Activated naive CD8-positive, alpha-beta T cell treated with anti-CD3 and anti-CD28 coated beads, Interleukin-2, amount 50 U/mL, for 24 hours (primary cell): ENCODE measurements at regions not wholly inside any gene's neighbourhood (a gene's known extent, or its start where the extent isn't known, plus 50 kb on each side); places are given as distances from the start of the nearest gene placed in this dataset.

Source experiments
- ATAC-seq: fragments of 150-1000 bp; cut with Tn5 transposase; one replicate; pipeline ENCODE4 v1.10.0; 2021
- DNase-seq: peaks from one replicate; pipeline ENCODE4 v3.0.0; 2021
- H3K27ac Mint-ChIP-seq: one replicate; pipeline ENCODE4 v1.8.0; 2021; ENCODE audit warnings: mild to moderate bottlenecking, mixed read lengths
- H3K27me3 Mint-ChIP-seq: one replicate; pipeline ENCODE4 v1.8.0; 2021; ENCODE audit warnings: mixed read lengths
- H3K36me3 Mint-ChIP-seq: one replicate; pipeline ENCODE4 v1.8.0; 2021; ENCODE audit warnings: low read depth, mixed read lengths
- H3K4me1 Mint-ChIP-seq: one replicate; pipeline ENCODE4 v1.8.0; 2021; ENCODE audit warnings: mixed read lengths
- H3K4me3 Mint-ChIP-seq: one replicate; pipeline ENCODE4 v1.8.0; 2021; ENCODE audit warnings: mild to moderate bottlenecking, moderate library complexity, mixed read lengths
- H3K9me3 Mint-ChIP-seq: one replicate; pipeline ENCODE4 v1.8.0; 2021; ENCODE audit warnings: mixed read lengths

DNA sequence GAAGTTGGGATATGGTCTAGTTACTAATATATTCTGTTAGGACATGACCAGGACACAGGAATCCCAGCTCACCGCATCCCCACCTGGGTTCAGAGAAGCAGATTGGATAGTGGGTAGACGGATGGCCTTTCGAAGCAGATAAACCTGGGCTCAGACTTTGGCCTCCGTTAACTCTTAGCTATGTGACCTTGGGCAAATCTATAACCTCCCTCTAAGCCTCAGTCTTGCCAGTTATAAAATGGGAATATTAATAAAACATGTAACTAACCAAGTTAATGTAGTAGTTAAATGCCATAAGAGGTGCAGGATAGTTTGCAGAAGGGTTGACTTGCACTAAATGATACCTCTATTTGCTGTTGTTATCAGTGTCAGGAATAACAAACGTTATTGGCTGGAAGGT, 127.6 kb upstream of the JCAD start:
- no peaks in the 10 kb centered on the region for H3K4me1 Mint-ChIP-seq
- H3K27me3 Mint-ChIP-seq, result no peaks in the 10 kb centered on the region

DNA sequence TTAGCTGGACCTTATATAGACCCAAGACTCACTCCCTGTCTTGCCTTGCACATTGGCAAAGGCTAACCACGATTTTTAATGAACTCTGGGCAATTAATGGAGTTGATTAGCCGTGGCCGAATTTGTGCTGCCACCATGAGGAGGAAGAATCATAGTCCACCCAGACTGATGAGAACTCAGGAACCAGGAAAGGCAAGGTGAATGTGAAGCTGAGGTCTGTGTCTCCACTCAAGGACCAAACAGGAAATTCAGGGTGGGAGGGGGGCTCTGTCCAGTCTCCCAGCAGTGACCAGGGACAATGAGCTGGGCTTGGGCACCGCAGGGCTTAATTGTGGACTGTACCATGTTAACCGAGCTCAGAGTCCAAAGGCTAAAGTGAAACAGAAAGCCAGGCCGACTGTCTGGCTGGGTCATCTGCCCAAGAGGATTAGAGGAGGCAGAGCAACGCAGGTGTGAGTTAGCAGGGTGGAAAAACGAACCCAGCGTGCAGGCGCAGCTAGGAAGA, 127.0 kb upstream of the JCAD start:
- Mint-ChIP-seq H3K27ac (no peak overlapping the region), H3K4me1 (no peaks in the 10 kb centered on the region), H3K9me3 (no peaks in the 10 kb centered on the region), H3K4me3 (no peak overlapping the region), H3K27me3 (no peaks in the 10 kb centered on the region), H3K36me3 (no peaks in the 10 kb centered on the region)
- DNase-seq, result no peak
- ATAC-seq, result no peak

More for the DNA sequence above, 127.6 kb upstream of the JCAD start:
- no peaks in the 10 kb centered on the region for H3K36me3 Mint-ChIP-seq
- H3K9me3 Mint-ChIP-seq, result no peaks in the 10 kb centered on the region
- H3K4me3 Mint-ChIP-seq, result no peak overlapping the region
- ATAC-seq, result no peak
- no peak for DNase-seq
- H3K27ac Mint-ChIP-seq, result no peak overlapping the region

DNA sequence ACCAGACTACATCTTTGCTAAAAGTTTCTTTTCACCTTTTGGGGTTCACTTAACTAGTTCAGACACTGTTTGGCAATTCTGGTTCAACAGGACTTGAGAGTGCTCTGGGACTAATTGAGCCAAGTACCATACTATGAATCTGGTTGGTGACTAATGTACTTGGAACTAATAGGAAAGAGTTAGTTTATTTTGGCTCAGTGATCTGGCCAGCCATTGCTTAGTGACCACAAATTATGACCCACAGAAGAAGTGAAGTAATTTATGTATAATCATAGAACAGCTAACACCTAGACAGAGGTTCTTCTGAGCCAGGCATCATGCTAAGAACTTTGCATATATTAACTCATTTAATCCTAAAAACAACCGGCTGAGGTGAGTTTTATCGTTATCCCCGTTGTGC, 126.5 kb upstream of the JCAD start:
- no peak for ATAC-seq
- Mint-ChIP-seq H3K4me3 (no peak overlapping the region), H3K27ac (no peak overlapping the region), H3K9me3 (no peaks in the 10 kb centered on the region), H3K27me3 (no peaks in the 10 kb centered on the region), H3K36me3 (no peaks in the 10 kb centered on the region), H3K4me1 (no peaks in the 10 kb centered on the region)
- no peak for DNase-seq

DNA sequence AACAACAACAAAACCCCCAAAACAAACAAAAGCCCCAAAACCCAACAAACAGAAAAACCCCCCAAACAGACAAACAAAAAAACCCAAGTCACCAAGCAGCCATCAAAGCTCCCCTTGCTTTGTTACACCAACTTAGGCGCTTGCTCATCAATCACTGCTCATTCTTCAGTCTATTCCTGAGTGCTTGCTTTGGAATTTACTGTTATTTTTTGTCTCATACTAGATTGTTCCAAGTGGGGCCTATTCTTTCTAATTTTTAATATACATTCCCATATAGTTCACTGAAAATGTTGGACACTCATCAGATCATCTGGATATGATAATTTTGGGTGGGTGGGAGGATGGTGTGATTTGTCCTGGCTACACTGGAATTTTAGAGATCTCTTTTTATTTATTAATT, 126.0 kb upstream of the JCAD start:
- no peak for DNase-seq
- ATAC-seq, result no peak
- Mint-ChIP-seq H3K4me3 (no peak overlapping the region), H3K27ac (no peak overlapping the region), H3K9me3 (no peaks in the 10 kb centered on the region), H3K27me3 (no peaks in the 10 kb centered on the region), H3K4me1 (no peaks in the 10 kb centered on the region), H3K36me3 (no peaks in the 10 kb centered on the region)

DNA sequence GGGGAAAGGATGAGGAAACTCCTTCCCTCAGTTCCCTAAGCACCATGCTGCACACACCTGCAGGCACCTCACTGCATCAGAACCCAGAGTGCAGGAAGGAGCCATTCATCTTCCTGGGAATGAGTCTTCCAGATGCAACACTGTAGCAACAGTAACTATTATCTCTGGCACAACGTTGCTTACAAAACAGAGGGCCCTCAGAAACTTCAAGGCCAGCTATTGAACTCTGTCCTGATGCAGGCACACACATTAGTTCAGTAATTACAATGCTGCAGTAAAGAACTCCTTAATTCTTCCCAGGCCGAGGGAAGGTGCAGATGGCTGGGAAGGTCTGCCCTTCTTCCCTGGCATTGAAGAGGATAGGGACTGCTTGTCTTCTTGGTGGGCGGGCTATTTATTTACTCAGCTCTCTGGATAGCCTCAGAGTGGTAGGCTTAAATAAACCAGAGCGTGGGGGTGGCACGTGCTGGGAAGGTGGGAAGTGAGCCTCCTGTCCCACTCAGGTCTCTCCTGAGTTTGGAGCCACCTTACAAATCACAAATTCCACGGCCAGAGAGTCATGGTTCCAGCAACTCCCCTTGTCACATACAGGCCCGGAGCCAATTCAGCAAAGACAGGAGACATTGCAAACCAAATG, 125.1 kb upstream of the JCAD start:
- ATAC-seq (no peak), DNase-seq (no peak)
- Mint-ChIP-seq H3K4me1 (no peaks in the 10 kb centered on the region), H3K4me3 (no peak overlapping the region), H3K36me3 (no peaks in the 10 kb centered on the region), H3K27me3 (no peaks in the 10 kb centered on the region), H3K9me3 (no peaks in the 10 kb centered on the region), H3K27ac (no peak overlapping the region)

DNA sequence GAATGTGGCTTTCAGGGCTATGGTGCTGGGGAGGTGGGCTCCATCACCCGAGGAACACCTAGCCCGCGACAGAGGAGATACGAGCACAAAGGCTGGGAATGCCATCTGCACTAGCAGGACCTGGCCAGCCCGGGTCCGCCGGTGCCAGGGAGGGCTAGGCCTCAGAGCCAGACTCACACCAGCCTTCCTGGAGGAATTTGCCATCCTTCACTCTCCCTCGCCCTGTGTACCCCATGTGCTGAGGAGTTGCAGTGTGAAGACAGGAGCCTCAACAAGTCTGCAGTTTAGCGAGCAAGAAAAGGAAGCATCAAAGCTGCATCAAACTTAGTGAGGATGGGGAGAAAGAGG, 123.6 kb upstream of the JCAD start:
- Mint-ChIP-seq H3K36me3 (no peaks in the 10 kb centered on the region), H3K4me3 (no peak overlapping the region), H3K4me1 (no peaks in the 10 kb centered on the region), H3K9me3 (no peaks in the 10 kb centered on the region), H3K27me3 (no peaks in the 10 kb centered on the region), H3K27ac (no peak overlapping the region)
- DNase-seq (no peak), ATAC-seq (no peak)

DNA sequence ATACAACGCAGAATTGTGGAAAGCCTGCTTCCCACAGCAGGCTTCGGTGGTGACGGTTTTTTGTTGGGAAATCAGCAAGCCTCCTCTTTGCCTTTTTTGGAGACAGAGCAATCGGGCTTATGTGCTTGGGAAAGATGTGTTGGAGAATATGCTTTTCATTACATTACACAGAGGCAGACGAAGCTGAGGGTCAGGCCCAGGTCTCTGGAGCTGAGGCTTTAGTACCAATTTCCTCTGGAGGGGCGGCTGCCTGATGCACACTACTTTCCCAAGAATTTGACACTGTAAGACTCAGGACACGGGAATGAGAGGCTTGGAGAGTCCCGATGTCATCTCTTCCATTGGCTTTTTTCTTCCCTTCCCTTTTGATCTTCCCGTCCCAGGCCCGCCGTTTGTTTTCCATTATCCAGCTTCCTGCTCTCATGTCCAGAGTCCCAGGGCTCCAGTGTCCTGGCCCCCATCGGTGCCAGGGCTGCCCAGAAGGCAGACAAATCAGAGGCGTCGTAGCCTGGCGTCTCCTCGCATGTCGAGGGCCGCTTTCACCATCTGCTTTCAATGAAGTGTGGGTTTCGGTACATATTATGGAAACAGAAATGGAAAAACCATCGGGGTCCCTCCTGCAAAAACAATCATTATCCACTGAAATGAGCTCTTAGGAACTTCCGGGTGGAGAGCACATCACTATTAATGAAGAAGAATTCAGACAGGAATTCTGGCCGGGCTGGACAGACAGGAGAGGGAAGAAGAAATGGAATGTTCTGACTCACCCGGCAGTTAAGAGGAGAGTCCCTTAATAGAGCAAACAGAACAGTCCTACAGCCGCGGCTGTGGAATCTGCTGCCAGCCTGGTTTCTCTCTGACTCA, 123.0 kb upstream of the JCAD start:
- H3K9me3 Mint-ChIP-seq, result no peaks in the 10 kb centered on the region
- H3K36me3 Mint-ChIP-seq, result no peaks in the 10 kb centered on the region
- no peak overlapping the region for H3K4me3 Mint-ChIP-seq
- DNase-seq (no peak), ATAC-seq (no peak)
- H3K27me3 Mint-ChIP-seq, result no peaks in the 10 kb centered on the region
- H3K27ac Mint-ChIP-seq, result no peak overlapping the region
- H3K4me1 Mint-ChIP-seq, result no peaks in the 10 kb centered on the region

DNA sequence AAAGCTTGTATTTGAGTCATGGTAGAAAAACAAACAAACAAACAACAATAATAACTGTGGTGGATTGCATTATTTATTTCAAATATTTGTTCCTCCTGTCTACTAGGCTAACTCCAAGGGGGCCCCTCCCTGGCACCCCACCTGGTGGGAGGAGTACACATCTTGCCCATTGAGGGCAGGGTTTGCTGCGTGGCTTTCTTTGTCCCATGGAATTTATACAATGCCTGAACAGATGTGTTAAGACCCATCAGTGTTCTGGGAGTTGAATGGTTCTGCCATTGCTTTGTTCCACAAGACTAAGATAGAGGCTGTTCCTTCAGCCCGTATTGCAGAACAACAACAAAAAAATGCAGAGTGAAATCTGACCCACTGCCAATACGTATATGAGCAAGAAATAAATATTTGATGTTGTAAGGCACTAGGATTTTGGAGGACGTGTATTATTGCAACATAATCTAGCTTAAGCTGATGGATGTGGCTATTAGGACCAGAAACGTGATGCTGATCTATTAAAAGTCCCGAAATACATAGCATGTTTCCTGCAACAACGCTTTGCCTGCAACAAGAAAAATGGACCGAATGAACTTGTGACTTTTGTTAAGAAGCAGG, 119.1 kb upstream of the JCAD start:
- Mint-ChIP-seq H3K9me3 (no peaks in the 10 kb centered on the region), H3K4me3 (no peak overlapping the region), H3K27me3 (peaks cover 2% of the 10 kb centered on the region), H3K4me1 (no peaks in the 10 kb centered on the region), H3K36me3 (no peaks in the 10 kb centered on the region), H3K27ac (no peak overlapping the region)
- ATAC-seq (no peak), DNase-seq (no peak)

DNA sequence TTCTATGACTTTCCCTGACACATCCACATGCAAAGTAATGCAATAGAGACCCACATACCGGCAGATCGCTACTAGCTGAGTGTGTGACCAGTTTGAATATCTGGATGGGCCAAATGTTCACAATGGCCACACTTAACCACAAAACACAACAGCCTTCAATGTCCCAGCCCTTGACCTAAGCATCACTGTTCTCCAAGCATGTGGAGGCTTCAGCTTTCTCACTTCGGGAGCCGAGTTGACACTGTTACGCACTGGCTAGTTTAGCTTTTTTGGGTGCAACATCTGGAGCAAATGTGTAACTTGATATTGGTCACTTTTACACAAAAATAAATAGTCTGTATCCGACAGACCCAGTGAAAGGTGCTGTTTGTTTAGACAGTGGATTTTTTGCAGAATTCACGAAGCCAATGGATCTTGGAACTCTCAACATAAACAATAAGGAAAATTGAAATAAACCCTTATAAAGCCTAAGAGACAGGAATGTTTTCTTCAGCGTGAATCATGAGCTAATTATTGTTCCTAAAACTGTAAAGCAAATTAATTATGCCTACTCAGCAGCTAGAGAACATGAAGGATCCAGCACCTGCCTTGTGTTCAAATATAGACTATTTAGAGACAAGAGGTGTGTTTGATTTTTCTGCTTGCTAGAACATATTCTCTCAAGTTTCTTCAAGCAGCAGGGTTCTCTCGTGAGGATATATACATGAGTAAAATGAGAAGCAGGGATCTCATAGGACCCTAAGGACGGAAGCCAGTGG, 117.6 kb upstream of the JCAD start:
- ATAC-seq (no peak), DNase-seq (no peak)
- Mint-ChIP-seq H3K4me3 (no peak overlapping the region), H3K27me3 (peaks cover 2% of the 10 kb centered on the region), H3K9me3 (no peaks in the 10 kb centered on the region), H3K36me3 (no peaks in the 10 kb centered on the region), H3K4me1 (no peaks in the 10 kb centered on the region), H3K27ac (no peak overlapping the region)

DNA sequence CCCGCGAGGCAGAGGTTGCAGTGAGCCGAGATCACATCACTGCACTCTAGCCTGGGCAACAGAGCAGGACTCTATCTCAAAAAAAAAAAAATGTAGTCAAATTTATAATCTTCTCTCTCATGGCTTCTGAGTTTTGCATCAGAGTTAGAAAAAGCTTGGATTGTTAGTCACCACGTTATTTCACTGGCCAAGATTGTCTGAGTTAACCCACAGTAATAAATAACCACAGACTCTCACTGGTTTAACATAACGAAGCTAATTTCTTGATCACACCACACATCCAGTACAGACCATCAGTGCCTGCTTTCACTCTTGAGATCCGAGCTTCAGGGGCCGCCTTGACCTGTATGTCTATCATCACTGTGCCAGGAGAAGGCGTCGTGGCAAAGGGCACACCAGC, 116.8 kb upstream of the JCAD start:
- no peak for DNase-seq
- no peaks in the 10 kb centered on the region for H3K36me3 Mint-ChIP-seq
- no peak overlapping the region for H3K4me3 Mint-ChIP-seq
- H3K9me3 Mint-ChIP-seq, result no peaks in the 10 kb centered on the region
- no peak overlapping the region for H3K27ac Mint-ChIP-seq
- peaks cover 2% of the 10 kb centered on the region for H3K27me3 Mint-ChIP-seq
- ATAC-seq, result no peak
- no peaks in the 10 kb centered on the region for H3K4me1 Mint-ChIP-seq

DNA sequence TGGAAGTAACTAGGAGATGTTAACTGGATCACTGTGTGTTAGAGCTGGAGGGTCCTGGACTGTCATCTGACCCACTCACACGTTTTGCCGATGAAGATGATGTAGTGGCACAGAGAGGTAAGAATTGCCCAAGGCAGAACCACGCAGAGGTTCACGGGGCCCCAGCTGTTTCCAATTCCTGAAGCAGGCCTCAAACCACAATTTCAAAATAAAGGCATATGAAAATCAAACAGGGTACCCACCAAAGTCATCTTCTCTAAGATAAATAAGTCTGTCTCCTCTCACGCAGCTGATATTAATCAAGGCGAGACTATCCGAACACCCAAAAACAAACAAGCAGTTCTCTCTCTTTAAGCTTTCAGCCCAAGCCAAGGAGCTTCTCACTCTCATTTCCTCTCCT, 113.3 kb upstream of the JCAD start:
- peaks cover 9% of the 10 kb centered on the region for H3K27me3 Mint-ChIP-seq
- no peak for ATAC-seq
- no peak overlapping the region for H3K4me3 Mint-ChIP-seq
- DNase-seq, result no peak
- H3K4me1 Mint-ChIP-seq, result no peaks in the 10 kb centered on the region
- no peaks in the 10 kb centered on the region for H3K36me3 Mint-ChIP-seq
- H3K9me3 Mint-ChIP-seq, result no peaks in the 10 kb centered on the region
- no peak overlapping the region for H3K27ac Mint-ChIP-seq

DNA sequence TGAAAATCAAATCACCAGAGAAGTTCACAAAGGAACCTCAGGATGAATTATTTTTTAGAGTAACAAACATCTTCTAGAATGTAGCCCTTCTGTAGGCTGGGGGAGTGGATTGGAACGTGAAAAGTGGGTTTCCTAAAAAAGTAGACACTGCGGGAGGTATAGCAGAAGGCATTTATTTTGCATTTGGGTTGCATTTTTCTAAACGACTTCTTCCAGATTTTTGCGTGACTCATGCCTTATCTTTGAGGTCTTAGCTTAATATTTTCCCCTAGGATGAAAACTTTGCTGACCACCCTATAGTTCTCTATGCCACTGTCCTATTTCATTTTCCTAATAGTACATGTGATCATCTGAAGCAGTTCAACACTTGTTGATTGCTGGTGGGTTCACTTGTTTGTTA, 112.7 kb upstream of the JCAD start:
- DNase-seq (no peak), ATAC-seq (no peak)
- Mint-ChIP-seq H3K36me3 (no peaks in the 10 kb centered on the region), H3K4me1 (no peaks in the 10 kb centered on the region), H3K4me3 (no peak overlapping the region), H3K27ac (no peak overlapping the region), H3K27me3 (peaks cover 12% of the 10 kb centered on the region), H3K9me3 (no peaks in the 10 kb centered on the region)

DNA sequence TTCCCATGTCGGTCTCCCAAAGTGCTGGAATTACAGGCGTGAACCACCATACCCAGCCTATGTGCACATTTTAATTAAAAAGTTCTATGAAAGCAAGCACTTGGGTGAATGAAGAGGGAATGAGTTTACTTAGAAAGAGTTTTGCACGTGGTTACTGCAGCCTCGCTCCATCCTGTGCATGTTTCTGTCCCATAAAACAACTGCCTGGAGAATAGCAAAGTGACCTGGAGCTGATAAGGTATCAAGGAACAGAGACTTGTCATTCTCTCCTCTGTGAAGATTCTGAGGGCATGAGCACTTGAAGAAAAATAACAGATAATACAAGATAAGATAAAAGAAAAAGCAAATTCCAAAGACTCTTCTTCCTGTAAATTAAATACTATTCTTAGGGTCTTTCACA, 112.2 kb upstream of the JCAD start:
- Mint-ChIP-seq H3K36me3 (no peaks in the 10 kb centered on the region), H3K27ac (no peak overlapping the region), H3K27me3 (peaks cover 14% of the 10 kb centered on the region), H3K4me1 (no peaks in the 10 kb centered on the region), H3K9me3 (no peaks in the 10 kb centered on the region), H3K4me3 (no peak overlapping the region)
- ATAC-seq (no peak), DNase-seq (no peak)

DNA sequence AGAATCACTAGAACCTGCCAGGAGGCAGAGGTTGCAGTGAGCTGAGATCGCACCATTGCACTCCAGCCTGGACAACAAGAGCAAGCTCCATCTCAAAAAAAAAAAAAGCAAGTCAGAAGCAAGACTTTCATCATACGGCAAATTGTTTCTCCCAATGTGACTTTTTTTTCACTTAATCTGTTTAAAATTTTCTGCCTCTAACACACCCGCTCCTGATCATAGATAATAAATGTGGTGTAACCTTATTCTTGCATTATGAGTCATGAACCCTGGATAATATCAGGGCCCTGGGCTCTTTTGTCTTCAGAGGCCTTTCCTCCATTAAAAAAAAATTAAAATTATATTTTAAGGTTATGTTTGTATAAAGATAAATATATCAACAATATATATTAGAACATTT, 111.4 kb upstream of the JCAD start:
- no peak for ATAC-seq
- no peak overlapping the region for H3K27ac Mint-ChIP-seq

More for the DNA sequence above, 111.4 kb upstream of the JCAD start:
- H3K4me1 Mint-ChIP-seq, result no peaks in the 10 kb centered on the region
- H3K27me3 Mint-ChIP-seq, result peaks cover 16% of the 10 kb centered on the region
- DNase-seq, result no peak
- no peaks in the 10 kb centered on the region for H3K9me3 Mint-ChIP-seq
- H3K4me3 Mint-ChIP-seq, result no peak overlapping the region
- no peaks in the 10 kb centered on the region for H3K36me3 Mint-ChIP-seq
